HG03378 (cell line): ENCODE measurements at regions not wholly inside any gene's neighbourhood (a gene's known extent, or its start where the extent isn't known, plus 50 kb on each side); places are given as distances from the start of the nearest gene placed in this dataset.

Experiments used
- ATAC-seq: cut with Tn5 transposase; IDR thresholded peaks from one replicate; pipeline ENCODE4 v1.9.1; 2021; ENCODE audit warnings: mild to moderate bottlenecking, moderate library complexity; ENCODE audit not compliant: unreplicated experiment

DNA sequence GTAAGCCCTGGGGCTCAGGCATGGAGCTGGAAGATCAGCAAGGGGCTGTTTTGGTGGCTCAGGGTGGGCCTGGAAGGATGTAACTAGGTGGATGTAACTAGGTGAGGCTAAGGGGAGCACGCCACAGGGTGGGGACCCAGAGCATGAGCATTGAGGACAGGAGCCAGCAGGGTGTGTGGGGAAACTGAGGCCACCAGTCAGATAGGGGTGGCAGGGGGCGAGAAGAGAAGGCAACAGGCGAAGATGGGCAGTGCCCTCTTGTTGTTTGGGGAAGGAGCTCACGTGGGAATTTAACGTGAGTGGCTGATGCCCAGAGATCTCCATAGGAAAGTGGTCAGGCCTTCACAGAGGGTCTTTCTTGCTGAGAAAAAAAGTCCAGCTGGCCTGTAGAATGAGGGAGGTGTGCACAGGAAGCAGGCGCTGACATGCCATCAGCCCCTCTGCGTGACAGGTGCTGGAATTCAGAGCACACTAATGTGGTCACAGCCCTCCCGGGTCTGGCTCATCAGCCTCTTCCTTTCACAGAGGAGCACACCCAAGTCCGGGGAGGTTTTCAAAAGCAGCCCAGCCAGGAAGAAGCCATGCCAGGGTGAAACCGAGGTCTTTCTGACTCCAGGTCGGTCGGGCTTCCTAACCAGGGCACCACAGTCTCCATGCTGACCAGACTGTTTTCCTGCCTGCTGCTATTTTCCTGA, 54.6 kb upstream of the PAX6 start:
- no peak for ATAC-seq

DNA sequence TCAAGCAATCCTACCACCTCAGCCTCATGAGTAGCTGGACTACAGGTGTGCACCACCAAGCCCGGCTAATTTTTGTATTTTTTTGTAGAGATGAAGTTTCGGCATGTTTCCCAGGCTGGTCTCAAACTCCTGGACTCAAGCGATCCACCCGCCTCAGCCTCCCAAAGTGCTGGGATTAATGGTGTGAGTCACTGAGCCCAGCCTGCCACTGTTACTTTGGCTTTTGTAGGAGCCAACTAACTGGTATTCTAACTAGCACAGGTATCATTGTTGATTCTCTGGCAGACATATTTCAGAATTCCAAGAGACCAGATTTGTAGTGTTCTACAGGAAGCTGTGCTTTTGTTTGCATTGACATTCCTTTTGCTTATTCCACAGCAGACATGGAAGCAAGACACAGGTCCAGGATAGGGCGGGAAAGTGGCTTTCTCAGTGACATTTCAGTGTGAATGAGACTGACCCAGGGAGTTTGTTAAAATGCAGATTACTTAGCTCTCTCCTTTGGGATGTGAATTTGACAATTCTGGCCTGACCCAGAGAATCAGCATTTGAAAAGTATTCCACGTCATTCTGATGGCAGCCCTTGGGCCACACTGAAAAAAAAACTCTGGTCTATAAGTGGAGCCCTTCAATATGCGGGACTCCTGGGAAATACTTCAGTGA, 52.2 kb upstream of the PAX6 start:
- ATAC-seq = no peak

- no peak for ATAC-seq
Observed at GRCh38 chr11:31861011-31861410, 49.9 kb upstream of the PAX6 start.
